Dendritic cell treated with granulocyte-macrophage colony-stimulating factor and Interleukin-4, amounts not matched to agents 40 ng/mL and 50 ng/mL, for 4 days (primary cell): ENCODE measurements at regions not wholly inside any gene's neighbourhood (a gene's known extent, or its start where the extent isn't known, plus 50 kb on each side); places are given as distances from the start of the nearest gene placed in this dataset.
"Not testable (repeated sequence)": the region's sequence is repeated elsewhere in the genome, so short reads cannot be mapped to it uniquely, and the experiment has no call there.

Experiments used
- H3K27ac Mint-ChIP-seq: one replicate; pipeline ENCODE4 v1.8.0; 2022; ENCODE audit warnings: mild to moderate bottlenecking, mixed read lengths
- H3K27me3 Mint-ChIP-seq: one replicate; pipeline ENCODE4 v1.8.0; 2022; ENCODE audit warnings: mild to moderate bottlenecking, mixed read lengths
- H3K36me3 Mint-ChIP-seq: one replicate; pipeline ENCODE4 v1.8.0; 2022; ENCODE audit warnings: low read depth, mixed read lengths
- H3K4me1 Mint-ChIP-seq: one replicate; pipeline ENCODE4 v1.8.0; 2022; ENCODE audit warnings: low read depth, mixed read lengths
- H3K4me3 Mint-ChIP-seq: one replicate; pipeline ENCODE4 v1.8.0; 2022; ENCODE audit warnings: mild to moderate bottlenecking, moderate library complexity, mixed read lengths
- H3K9me3 Mint-ChIP-seq: one replicate; pipeline ENCODE4 v1.8.0; 2022; ENCODE audit warnings: mixed read lengths
- intact Hi-C: fragments of 100-400 bp; cut with micrococcal nuclease; formaldehyde crosslinking; loops from one replicate; pipeline ENCODE4 v1.15.0; 2022

DNA sequence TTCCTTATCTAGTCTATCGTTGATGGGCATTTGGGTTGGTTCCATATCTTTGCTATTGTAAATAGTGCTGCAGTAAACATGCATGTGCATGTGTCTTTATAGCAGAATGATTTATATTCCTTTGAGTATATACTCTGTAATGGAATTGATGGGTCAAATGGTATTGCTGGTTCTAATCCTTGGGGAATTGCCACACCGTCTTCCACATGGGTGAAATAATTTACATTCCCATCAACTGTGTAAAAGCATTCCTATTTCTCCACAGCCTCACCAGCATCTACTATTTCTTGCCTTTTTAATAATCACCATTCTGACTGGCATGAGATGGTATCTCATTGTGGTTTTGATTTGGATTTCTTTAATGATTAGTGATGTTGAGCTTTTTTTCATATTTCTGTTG lies 430.5 kb upstream of the TMPRSS15 start:
- H3K4me3 Mint-ChIP-seq, H3K36me3 Mint-ChIP-seq, H3K4me1 Mint-ChIP-seq, H3K27me3 Mint-ChIP-seq, H3K27ac Mint-ChIP-seq, intact Hi-C loops: not testable (repeated sequence)
- peaks cover 51% of the 10 kb centered on the region for H3K9me3 Mint-ChIP-seq

DNA sequence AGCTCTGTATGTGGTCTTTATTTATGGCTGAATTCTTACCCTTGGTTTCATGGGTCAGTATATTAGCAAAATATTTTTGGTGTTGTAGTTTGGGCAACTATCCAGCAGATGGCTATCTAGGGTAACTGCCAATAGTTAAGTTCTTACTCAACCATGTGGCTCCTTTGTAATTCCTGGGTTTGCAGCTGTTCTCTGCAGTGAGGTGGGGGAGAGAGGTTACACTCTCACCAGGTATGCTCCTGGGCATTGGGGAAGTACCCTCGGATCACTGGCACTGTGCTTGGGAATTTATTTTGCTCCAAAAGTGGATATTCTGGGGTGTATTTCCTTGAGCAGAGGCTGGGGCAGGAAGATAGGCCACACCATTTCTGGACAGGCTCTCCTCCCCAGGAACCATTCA lies 436.7 kb upstream of the TMPRSS15 start:
- Mint-ChIP-seq H3K4me3 (no peak overlapping the region), H3K9me3 (peaks cover 48% of the 10 kb centered on the region), H3K4me1 (no peaks in the 10 kb centered on the region), H3K36me3 (no peaks in the 10 kb centered on the region), H3K27ac (no peak overlapping the region), H3K27me3 (no peaks in the 10 kb centered on the region)
- intact Hi-C loops = no loop called here

DNA sequence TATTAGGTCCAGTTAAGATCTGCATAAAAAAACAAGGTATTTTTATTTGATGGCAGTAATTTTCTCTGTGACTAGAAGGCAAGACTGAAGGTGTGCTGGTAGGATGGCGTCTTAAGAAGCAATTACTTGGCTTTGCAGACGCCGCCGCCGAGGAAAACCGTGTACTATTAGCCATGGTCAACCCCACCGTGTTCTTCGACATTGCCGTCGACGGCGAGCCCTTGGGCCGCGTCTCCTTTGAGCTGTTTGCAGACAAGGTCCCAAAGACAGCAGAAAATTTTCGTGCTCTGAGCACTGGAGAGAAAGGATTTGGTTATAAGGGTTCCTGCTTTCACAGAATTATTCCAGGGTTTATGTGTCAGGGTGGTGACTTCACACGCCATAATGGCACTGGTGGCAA lies 454.0 kb upstream of the TMPRSS15 start:
- H3K9me3 Mint-ChIP-seq = peaks cover 33% of the 10 kb centered on the region
- H3K27ac Mint-ChIP-seq, H3K4me3 Mint-ChIP-seq, intact Hi-C loops, H3K27me3 Mint-ChIP-seq, H3K4me1 Mint-ChIP-seq, H3K36me3 Mint-ChIP-seq: not testable (repeated sequence)

DNA sequence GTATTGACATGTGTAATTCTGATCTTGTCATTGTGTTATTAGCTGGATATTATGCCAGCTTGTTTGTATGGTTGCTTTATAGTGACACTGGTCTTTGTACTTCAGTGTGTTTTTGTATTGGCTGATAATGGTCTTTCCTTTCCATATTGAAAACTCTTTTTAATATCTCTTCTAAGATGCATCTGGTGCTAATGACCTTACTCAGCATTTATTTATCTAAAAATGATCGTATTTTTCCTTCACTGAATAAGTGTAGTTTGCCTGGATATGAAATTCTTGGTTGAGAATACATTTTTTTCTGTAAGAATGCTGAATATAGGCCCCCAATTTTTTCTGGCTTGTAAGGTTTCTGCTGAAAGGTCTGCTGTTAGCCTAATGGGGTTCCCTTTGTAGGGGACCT lies 465.5 kb upstream of the TMPRSS15 start:
- Mint-ChIP-seq H3K27ac (no peak overlapping the region), H3K9me3 (peaks cover 27% of the 10 kb centered on the region), H3K36me3 (no peaks in the 10 kb centered on the region), H3K27me3 (no peaks in the 10 kb centered on the region), H3K4me1 (no peaks in the 10 kb centered on the region), H3K4me3 (no peak overlapping the region)
- intact Hi-C loops = no loop called here

DNA sequence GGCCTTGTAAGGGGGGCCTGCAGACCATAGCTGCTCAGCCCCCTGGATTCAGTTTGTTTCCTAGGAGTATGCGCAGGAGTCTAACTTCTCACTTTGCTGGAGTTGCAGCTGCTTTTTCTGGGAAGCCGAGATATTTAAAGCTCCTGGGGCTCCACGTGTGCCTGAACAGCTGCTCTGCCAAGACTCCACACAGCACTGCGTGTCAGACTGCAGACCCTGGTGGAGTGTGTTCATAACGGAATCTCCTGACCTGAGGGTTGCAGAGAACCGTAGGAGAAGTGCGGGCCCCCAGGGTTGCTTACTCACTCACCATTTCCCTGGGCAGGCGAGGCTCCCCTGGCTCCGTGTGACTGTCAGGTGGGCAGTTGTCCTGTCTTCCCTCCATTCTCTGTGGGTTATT lies 474.3 kb upstream of the TMPRSS15 start:
- no peaks in the 10 kb centered on the region for H3K36me3 Mint-ChIP-seq
- intact Hi-C loops = no loop called here
- no peaks in the 10 kb centered on the region for H3K27me3 Mint-ChIP-seq

DNA sequence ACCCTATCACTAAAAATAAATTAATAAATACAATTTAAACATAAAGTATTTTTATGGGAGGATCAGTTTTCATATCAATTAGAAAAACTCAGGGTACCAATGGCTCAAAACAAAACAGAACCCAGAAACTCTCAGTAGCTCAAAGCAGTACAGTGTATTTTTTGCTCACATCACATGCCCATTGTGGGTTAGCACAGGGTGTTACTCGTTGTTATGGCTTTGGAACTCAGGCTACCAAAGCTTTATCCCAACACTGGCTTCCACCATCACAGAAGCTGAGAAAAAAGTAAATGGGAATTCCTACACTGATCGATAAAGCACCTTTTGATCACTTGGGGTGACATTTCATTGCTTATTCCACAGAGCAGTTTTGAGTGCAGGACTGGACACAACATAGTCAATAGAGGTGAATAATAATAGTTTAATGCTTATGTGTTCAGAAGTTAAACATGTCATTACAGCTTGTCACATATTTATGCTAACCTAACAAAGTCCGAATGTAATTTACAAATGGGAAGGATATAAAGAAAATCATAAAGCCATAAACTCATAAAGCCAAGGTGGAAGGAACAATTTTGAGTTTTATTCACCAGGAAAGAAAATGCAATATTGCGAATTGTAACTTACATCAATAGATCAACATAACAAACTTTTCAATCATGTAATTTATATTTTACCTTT lies 484.5 kb upstream of the TMPRSS15 start:
- intact Hi-C loops = no loop called here
- Mint-ChIP-seq H3K4me1 (no peaks in the 10 kb centered on the region), H3K36me3 (no peaks in the 10 kb centered on the region), H3K4me3 (no peak overlapping the region), H3K9me3 (peaks cover 18% of the 10 kb centered on the region), H3K27me3 (no peaks in the 10 kb centered on the region), H3K27ac (no peak overlapping the region)

More for the DNA sequence above, 474.3 kb upstream of the TMPRSS15 start:
- Mint-ChIP-seq H3K4me1 (no peaks in the 10 kb centered on the region), H3K9me3 (peaks cover 39% of the 10 kb centered on the region), H3K4me3 (no peak overlapping the region), H3K27ac (no peak overlapping the region)

DNA sequence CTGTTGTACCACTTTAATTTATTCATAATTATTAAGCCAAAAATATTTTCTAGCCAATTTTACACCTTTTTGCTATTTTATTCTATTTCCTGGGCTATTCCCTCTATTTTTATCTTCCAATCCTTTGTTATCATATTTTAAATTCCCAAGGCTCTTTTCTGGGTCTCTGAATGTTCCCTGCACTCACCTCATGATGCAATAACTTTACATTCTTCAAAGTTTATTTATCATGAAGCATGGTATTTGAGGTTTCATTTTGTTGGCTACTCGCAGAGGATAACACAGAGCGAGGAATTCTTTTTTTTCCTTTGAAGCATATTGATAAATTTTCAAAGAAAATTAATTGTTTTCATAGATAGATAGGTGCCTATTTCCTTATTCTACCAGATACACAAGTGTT lies 489.8 kb upstream of the TMPRSS15 start:
- Mint-ChIP-seq H3K27me3 (no peaks in the 10 kb centered on the region), H3K9me3 (peaks cover 9% of the 10 kb centered on the region), H3K36me3 (no peaks in the 10 kb centered on the region), H3K27ac (no peak overlapping the region), H3K4me1 (no peaks in the 10 kb centered on the region), H3K4me3 (no peak overlapping the region)
- intact Hi-C loops = no loop called here

DNA sequence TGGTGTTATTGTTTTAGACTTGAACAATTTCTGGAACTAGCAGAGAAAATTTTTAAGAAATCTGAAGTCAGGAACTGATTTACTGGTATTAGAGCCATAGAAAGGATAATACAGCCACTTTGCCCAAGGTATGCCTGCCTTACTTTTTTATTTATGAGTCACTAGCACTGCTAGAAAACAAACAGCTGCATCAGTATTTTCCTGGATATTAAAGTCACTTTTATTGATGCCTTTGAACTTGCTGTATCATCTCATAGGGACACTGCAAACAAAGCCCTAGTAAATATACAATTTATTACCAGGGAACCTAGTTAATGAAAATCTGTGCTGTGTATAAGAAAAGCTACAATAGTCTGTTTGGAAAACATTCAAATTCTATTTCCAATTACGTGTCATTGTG lies 490.8 kb upstream of the TMPRSS15 start:
- intact Hi-C loops = no loop called here
- no peak overlapping the region for H3K27ac Mint-ChIP-seq
- no peaks in the 10 kb centered on the region for H3K36me3 Mint-ChIP-seq
- no peaks in the 10 kb centered on the region for H3K27me3 Mint-ChIP-seq
- H3K9me3 Mint-ChIP-seq = peaks cover 9% of the 10 kb centered on the region
- H3K4me3 Mint-ChIP-seq = no peak overlapping the region
- no peaks in the 10 kb centered on the region for H3K4me1 Mint-ChIP-seq

DNA sequence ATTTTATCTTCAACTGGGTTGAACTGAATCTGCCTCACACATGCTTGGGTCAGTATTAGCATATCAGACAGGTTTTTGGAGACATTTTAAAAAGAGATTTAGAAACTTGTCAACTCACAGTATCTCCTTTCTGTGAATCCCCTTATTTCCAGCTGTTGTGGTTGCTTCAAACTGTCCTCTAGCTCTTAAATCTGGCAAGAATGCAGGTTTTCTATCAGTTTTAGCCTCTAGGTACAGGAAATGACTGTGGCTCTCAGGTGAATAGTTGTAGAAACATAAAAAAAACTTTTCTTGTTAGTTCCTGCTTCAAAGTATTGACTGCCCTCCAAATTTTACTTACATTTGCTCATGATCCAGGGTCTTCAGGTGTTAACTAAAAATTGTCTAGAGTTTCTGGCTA lies 495.7 kb upstream of the TMPRSS15 start:
- H3K36me3 Mint-ChIP-seq = no peaks in the 10 kb centered on the region

DNA sequence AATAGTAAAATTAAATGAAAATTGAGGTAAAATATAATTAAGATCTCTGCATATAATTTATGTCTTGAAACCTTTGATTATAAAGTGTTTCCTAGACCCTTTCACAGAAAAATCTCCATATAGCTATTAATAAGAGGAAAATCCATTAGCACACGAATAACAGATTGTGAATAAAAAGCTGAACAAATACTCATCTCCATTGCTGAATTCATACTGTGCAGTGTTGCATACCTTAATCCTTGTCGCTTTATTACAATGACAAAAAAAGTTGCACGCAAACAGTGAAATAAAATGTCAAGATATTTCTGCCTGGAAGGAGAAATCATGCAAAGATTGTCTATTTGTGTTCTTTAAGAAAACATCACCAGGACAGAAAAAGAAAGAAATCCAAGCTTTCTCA lies 499.1 kb upstream of the TMPRSS15 start:
- Mint-ChIP-seq H3K27ac (no peak overlapping the region), H3K36me3 (no peaks in the 10 kb centered on the region), H3K4me3 (no peak overlapping the region), H3K4me1 (no peaks in the 10 kb centered on the region), H3K27me3 (no peaks in the 10 kb centered on the region), H3K9me3 (no peaks in the 10 kb centered on the region)
- intact Hi-C loops = no loop called here

More for the DNA sequence above, 495.7 kb upstream of the TMPRSS15 start:
- H3K4me3 Mint-ChIP-seq = no peak overlapping the region
- no peak overlapping the region for H3K27ac Mint-ChIP-seq
- no peaks in the 10 kb centered on the region for H3K9me3 Mint-ChIP-seq
- no peaks in the 10 kb centered on the region for H3K27me3 Mint-ChIP-seq
- intact Hi-C loops = no loop called here
- H3K4me1 Mint-ChIP-seq = no peaks in the 10 kb centered on the region

DNA sequence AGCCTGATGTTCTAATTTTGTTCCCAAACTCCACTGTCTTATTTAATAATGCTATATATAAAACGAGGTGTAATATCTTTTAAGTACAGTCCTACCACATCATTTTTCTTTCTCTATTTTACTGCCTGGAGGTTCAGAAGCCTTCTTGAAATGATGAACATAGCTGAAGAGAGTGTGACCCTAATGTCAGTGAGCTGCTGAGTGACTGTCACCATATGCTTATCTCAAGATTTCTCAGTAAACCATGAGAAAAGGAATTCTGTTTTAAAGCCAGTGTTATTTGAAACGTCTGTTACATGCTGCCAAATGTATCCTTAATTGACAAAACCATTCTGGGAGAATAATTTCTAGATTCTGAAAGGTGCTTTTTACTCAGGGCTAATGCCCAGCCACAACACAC lies 503.5 kb upstream of the TMPRSS15 start:
- Mint-ChIP-seq H3K36me3 (no peaks in the 10 kb centered on the region), H3K9me3 (peaks cover 7% of the 10 kb centered on the region), H3K4me1 (no peaks in the 10 kb centered on the region), H3K27ac (no peak overlapping the region), H3K27me3 (no peaks in the 10 kb centered on the region), H3K4me3 (no peak overlapping the region)
- intact Hi-C loops = no loop called here

DNA sequence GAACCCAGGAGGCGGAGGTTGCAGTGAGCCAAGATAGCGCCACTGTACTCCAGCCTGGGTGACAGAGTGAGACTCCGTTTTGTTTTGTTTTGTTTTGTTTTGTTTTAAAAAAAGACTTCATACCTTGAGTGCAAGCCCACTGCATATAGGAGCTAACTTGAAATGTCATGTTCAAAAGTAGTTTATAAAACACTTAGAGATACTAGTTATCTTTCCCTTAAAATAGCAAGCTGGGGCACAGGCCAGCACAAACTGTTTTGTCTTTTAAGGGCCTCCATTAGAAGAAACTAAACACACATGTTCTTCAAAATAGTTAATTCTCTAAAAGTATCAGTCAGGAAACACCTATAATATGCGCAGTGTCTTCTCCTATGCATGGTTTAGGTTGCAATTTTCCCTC lies 505.1 kb upstream of the TMPRSS15 start:
- no peak overlapping the region for H3K4me3 Mint-ChIP-seq
- intact Hi-C loops = no loop called here

DNA sequence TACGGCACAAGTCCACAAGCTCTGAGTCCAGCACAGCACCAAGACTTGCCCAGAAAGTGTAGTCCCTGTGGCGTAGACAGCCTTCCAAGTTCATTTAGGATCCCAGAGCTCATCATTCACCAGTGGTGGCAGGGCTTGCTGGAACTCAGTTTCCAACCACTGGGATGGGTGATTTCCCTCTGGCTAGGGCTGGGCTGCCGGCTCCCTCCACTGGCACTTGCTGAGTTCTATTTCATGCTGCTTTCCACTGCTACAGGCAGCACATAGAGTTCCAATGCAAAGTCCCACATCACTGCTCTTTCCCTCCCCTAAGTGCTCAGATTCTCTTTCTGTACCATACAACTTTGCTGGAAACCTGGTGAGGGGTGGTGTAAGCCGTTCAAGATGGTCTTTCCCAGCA lies 510.3 kb upstream of the TMPRSS15 start:
- no peaks in the 10 kb centered on the region for H3K4me1 Mint-ChIP-seq
- no peak overlapping the region for H3K27ac Mint-ChIP-seq
- H3K9me3 Mint-ChIP-seq = peaks cover 40% of the 10 kb centered on the region
- intact Hi-C loops = no loop called here
- no peaks in the 10 kb centered on the region for H3K36me3 Mint-ChIP-seq
- H3K27me3 Mint-ChIP-seq = no peaks in the 10 kb centered on the region
- no peak overlapping the region for H3K4me3 Mint-ChIP-seq

More for the DNA sequence above, 505.1 kb upstream of the TMPRSS15 start:
- no peaks in the 10 kb centered on the region for H3K27me3 Mint-ChIP-seq
- peaks cover 23% of the 10 kb centered on the region for H3K9me3 Mint-ChIP-seq
- no peaks in the 10 kb centered on the region for H3K36me3 Mint-ChIP-seq
- H3K4me1 Mint-ChIP-seq = no peaks in the 10 kb centered on the region
- no peak overlapping the region for H3K27ac Mint-ChIP-seq

DNA sequence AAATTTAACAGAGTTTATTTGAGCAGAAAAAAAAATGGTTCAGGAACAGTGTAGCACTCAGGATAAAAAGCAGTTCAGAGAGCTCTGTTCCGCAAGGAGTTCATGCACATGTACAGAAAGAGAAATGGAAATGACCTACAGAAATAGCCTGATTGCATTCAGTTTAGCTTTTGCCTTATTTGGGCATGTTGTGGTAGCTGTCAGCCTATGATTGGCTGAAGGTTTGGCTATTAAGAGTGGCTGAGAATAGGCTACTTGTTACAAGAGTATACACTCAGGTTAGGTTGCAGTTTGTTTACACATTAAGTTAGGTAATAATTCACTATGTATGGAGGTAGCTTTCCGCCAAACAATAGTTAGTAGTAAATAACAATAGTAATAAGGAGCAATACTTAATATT lies 511.0 kb upstream of the TMPRSS15 start:
- intact Hi-C loops = no loop called here
- H3K9me3 Mint-ChIP-seq = peaks cover 40% of the 10 kb centered on the region
- H3K4me1 Mint-ChIP-seq = no peaks in the 10 kb centered on the region
- H3K27me3 Mint-ChIP-seq = no peaks in the 10 kb centered on the region
- no peak overlapping the region for H3K27ac Mint-ChIP-seq
- no peak overlapping the region for H3K4me3 Mint-ChIP-seq
- H3K36me3 Mint-ChIP-seq = no peaks in the 10 kb centered on the region

DNA sequence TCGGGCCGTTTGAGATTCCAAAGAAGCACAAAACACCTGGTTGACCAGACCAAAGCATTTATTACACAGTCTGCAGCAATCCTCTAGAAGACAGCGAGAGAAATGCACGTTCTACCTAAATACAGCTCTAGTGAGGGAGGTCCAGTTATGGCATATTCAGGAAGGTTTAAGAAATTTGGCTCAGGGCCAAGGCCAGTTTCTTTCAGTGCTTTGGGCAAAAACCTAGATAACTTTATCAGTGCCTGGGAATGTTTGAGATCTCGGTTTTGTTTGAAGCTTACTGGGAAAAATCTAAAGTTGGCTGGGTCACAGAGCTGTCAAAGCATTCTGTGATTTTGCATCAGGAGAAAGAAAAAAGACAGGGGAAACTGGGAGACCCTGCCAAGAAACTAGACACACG lies 514.0 kb upstream of the TMPRSS15 start:
- intact Hi-C loops = no loop called here
- Mint-ChIP-seq H3K4me3 (no peak overlapping the region), H3K27me3 (no peaks in the 10 kb centered on the region), H3K36me3 (no peaks in the 10 kb centered on the region), H3K9me3 (peaks cover 38% of the 10 kb centered on the region), H3K4me1 (no peaks in the 10 kb centered on the region), H3K27ac (no peak overlapping the region)
